Mucosa of stomach (tissue), 1 donor: ENCODE measurements at regions not wholly inside any gene's neighbourhood (a gene's known extent, or its start where the extent isn't known, plus 50 kb on each side); places are given as distances from the start of the nearest gene placed in this dataset.
A peak's percentile ranks its signal among the peaks of the same experiment; 100 is the strongest.

Experiments used
- H3K27me3 ChIP-seq: one replicate; pipeline ENCODE4 v1.7.0; 2013; ENCODE audit warnings: mild to moderate bottlenecking, low read length; ENCODE audit not compliant: control insufficient read depth, insufficient read depth
- H3K36me3 ChIP-seq: one replicate; pipeline ENCODE4 v1.7.0; 2013; ENCODE audit warnings: low read length; ENCODE audit not compliant: control insufficient read depth, insufficient read depth
- H3K4me1 ChIP-seq: one replicate; pipeline ENCODE4 v1.7.0; 2013; ENCODE audit warnings: mild to moderate bottlenecking, low read length; ENCODE audit not compliant: control insufficient read depth, insufficient read depth
- H3K4me3 ChIP-seq: one replicate; pipeline ENCODE4 v1.7.0; 2013; ENCODE audit warnings: low read length
- H3K9ac ChIP-seq: one replicate; pipeline ENCODE4 v1.7.0; 2013; ENCODE audit warnings: mild to moderate bottlenecking, low read length, moderate library complexity
- H3K9me3 ChIP-seq: one replicate; pipeline ENCODE4 v1.7.0; 2013; ENCODE audit warnings: mild to moderate bottlenecking, low read length, moderate library complexity; ENCODE audit not compliant: control insufficient read depth
- donor health status: Pancreatic carcinoma.

DNA sequence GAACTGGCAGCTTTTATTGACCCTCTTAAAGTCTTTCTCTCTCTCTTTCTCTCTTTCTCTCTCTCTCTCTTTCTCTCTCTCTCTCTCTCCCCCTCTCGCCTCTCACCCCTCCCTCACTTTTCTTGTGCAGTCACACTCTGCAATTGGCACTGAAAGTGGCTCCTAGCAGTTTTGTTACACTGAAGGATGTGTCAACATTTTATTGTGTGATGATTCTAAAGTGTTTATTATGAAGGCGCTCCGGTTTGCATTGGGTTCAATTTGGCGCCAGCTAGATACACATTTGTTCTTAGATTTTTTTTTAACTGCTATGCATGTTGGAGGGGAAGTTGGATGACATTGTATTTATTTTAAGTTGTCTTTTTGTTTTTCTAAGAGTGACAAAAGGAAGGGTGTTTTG lies 64.0 kb upstream of the CHRM3 start:
- Histone ChIP-seq H3K4me3 (no peak overlapping the region), H3K27me3 (no peaks in the 10 kb centered on the region), H3K9ac (no peak overlapping the region), H3K4me1 (no peaks in the 10 kb centered on the region), H3K9me3 (no peaks in the 10 kb centered on the region), H3K36me3 (no peaks in the 10 kb centered on the region)

DNA sequence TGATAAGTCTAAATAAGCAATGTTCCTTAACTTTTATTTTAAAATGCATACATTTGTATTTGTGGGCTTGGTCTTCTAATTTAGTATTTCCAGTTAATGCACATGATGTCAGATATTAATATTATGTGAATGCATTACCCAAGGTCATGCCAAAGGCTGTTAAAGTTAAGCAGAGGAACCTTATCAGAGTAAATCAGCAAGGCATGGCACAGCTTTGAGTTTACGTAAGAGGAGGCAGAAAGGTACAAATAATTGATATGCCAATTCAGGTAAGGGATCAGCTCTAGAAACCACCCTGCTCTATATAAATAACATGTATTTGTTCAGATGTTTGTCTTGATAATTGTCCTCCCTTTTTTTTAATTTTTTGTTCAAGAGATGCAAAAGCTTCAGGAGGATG lies 64.5 kb upstream of the CHRM3 start:
- Histone ChIP-seq H3K9ac (no peak overlapping the region), H3K4me3 (no peak overlapping the region), H3K36me3 (no peaks in the 10 kb centered on the region), H3K27me3 (no peaks in the 10 kb centered on the region), H3K9me3 (no peaks in the 10 kb centered on the region), H3K4me1 (no peaks in the 10 kb centered on the region)

DNA sequence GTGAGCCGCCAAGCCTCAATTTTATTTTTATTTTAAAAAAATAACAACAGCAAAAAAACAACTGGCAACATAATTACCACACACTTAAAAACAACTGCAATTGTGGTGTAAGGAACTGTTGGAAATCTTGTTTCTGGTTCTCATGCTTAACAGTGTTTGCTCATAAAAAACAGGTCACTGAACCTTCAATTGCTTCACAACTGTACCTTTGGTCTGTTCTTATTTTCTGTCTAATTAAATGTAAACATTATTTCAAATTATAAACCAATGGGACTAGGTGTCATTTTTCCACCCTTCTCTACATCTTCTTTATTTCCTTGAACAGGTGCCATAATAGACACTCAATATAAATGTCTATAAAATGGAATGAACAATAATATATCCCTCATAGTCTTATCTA lies 68.4 kb upstream of the CHRM3 start:
- Histone ChIP-seq H3K4me3 (no peak overlapping the region), H3K36me3 (no peaks in the 10 kb centered on the region), H3K4me1 (no peaks in the 10 kb centered on the region), H3K9me3 (no peaks in the 10 kb centered on the region), H3K27me3 (no peaks in the 10 kb centered on the region), H3K9ac (no peak overlapping the region)

DNA sequence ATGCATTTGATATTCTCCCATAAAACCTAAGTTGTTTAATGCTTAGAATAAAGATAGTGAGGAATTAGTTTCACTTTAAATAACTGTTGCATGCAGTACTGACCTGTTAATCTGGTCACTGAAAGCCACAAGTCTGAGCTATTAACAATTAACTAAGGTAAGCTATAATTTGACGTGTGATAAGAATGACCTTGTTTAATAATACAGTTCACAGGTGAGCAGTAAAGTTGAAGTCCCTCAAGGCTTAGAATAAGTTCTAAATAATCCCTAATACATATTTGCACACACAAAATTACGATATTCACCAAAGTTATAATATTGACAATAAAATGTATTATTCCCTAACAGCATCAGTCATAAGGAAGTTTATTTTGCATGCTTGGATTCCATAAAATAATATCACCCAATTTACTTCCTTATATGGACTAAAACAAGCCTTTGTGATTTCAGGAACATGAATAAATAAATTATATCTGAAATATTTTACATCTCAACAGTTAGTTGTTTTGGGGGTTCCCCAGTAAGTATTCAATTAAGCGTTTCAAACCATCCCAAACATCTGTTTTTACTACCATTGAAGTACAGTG lies 70.6 kb upstream of the CHRM3 start:
- Histone ChIP-seq H3K4me3 (peak overlapping the region; percentile 15), H3K9me3 (no peaks in the 10 kb centered on the region), H3K9ac (peak overlapping the region; percentile 5), H3K36me3 (no peaks in the 10 kb centered on the region), H3K4me1 (no peaks in the 10 kb centered on the region), H3K27me3 (no peaks in the 10 kb centered on the region)

DNA sequence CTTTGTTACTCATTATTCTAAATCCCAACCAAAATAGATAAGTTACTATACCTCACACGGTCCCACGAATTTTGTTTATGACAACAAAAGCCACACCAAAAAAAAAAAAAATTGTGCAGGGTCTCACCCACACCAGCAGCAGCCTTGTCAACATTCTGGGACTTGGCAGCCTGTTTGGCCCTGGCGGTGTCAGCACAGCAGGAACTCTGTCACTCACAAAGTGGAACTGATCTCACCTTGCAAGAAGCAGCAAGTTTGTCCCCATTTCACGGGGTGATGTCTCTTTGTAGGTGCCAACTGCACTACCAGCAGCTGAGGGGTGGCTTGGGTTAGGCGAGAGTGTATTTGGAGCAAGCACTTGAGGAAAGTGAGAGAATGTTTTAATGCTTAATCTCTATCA lies 75.0 kb upstream of the CHRM3 start:
- Histone ChIP-seq H3K9me3 (no peaks in the 10 kb centered on the region), H3K27me3 (no peaks in the 10 kb centered on the region), H3K4me3 (no peak overlapping the region), H3K9ac (no peak overlapping the region), H3K36me3 (no peaks in the 10 kb centered on the region), H3K4me1 (no peaks in the 10 kb centered on the region)

DNA sequence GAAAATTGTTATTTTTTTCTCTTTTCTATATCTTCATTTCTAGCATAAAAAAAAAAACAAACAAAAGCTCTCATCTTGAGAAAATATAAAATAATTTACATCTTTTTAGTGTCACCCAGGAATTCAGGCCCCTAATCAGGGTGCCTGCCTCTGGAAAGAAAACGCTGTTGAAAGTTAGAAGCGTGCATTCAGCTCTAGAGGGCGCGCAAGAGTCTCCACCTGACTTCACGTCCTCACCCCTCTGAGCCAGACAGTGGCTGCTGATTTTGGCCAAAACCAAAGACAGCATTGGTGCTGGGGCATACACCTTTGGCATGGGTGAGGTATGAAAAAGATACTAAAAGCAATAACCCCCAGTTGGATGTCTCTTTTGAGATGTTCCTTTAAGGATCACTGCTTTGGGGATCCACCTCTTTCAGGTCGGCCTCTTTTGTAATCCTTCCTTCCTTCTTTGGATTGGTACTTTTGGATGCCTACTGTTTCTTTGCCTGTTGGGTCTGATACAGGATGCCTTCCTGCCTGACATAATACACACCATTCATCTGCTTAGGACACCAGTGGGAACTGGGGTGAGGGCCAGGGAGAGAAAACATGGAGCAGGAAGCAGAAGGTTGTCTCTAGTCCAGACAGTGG lies 77.6 kb upstream of the CHRM3 start:
- Histone ChIP-seq H3K9ac (no peak overlapping the region), H3K27me3 (no peaks in the 10 kb centered on the region), H3K4me3 (no peak overlapping the region), H3K9me3 (no peaks in the 10 kb centered on the region), H3K36me3 (no peaks in the 10 kb centered on the region), H3K4me1 (no peaks in the 10 kb centered on the region)

DNA sequence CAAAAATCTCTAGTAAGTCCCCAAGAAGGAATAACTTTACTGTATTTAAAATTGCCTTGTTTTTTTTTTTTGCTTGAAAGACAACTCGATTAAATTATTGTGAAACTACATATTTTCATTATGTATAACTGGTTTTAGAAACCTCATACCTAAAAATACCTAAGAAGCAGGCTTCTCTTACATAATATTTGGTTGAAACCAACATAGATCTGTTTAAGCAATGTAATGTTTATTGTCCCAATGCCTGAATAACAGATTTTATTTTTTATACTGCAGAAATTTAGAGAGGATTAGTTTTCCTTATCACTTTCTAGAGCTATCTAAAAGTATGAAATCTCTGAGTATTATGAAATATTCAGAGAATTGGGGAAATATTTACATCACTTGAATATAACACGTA lies 78.5 kb upstream of the CHRM3 start:
- no peak overlapping the region for H3K9ac ChIP-seq
- no peaks in the 10 kb centered on the region for H3K36me3 ChIP-seq
- H3K27me3 ChIP-seq: no peaks in the 10 kb centered on the region
- H3K4me3 ChIP-seq: no peak overlapping the region
- no peaks in the 10 kb centered on the region for H3K9me3 ChIP-seq
- no peaks in the 10 kb centered on the region for H3K4me1 ChIP-seq

DNA sequence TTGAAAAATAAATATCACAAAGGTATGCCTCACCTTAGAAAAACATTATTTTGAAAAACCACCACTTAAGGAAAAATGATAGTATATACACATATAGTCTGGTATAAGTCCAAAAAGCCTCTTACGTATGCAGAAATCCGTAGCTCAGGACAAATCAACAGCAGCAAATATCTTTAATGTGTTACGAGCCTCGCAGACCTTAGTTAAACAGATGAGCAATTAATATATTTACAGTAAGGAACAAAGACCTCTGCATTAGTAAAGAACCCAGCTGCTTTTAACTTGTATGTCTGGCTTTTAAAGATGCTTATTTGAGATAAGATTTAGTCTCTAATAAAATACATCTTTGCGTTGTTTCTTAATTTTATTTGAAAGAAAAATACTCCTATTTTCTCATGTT lies 79.9 kb upstream of the CHRM3 start:
- Histone ChIP-seq H3K4me1 (no peaks in the 10 kb centered on the region), H3K4me3 (no peak overlapping the region), H3K27me3 (no peaks in the 10 kb centered on the region)

DNA sequence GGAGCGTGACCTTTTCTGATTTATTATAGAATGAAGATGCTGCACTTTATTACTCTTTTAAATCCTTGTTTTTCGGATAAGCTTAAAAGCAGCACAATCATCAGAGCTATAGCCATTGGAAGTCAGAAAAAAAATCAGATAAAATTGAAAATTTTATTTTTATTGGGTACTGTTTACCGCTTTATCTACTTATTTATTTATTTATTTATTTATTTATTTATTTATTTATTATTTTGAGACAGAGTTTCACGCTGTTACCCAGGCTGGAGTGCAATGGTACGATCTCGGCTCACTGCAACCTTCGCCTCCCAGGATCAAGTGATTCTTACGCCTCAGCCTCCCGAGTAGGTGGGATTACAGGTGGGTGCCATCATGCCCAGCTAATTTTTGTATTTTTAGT lies 83.1 kb upstream of the CHRM3 start:
- Histone ChIP-seq H3K4me3 (no peak overlapping the region), H3K9ac (no peak overlapping the region), H3K36me3 (no peaks in the 10 kb centered on the region), H3K9me3 (no peaks in the 10 kb centered on the region), H3K4me1 (no peaks in the 10 kb centered on the region), H3K27me3 (no peaks in the 10 kb centered on the region)

More for the DNA sequence above, 79.9 kb upstream of the CHRM3 start:
- Histone ChIP-seq H3K9ac (no peak overlapping the region), H3K9me3 (no peaks in the 10 kb centered on the region), H3K36me3 (no peaks in the 10 kb centered on the region)

DNA sequence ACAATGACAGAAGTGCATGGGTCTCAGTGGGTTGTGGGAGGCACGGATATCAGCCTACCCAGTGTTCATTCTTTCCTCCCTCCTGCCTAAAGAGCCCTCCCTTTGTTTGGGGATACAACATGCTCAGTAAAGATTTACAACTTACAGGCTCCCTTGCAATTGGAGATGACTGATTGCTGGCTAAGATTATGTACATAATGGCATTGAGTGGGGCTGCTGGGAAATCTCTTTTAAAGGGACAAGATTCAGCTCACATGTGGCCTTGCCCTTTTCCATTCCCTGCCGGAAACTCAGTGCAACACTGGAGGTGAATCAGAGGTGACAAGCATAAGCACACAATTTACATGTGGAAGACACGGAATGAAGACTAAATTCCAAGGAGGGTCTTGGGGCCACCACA lies 83.7 kb upstream of the CHRM3 start:
- no peaks in the 10 kb centered on the region for H3K4me1 ChIP-seq
- H3K9me3 ChIP-seq: no peaks in the 10 kb centered on the region
- no peak overlapping the region for H3K9ac ChIP-seq
- H3K36me3 ChIP-seq: no peaks in the 10 kb centered on the region
- H3K27me3 ChIP-seq: no peaks in the 10 kb centered on the region
- no peak overlapping the region for H3K4me3 ChIP-seq

DNA sequence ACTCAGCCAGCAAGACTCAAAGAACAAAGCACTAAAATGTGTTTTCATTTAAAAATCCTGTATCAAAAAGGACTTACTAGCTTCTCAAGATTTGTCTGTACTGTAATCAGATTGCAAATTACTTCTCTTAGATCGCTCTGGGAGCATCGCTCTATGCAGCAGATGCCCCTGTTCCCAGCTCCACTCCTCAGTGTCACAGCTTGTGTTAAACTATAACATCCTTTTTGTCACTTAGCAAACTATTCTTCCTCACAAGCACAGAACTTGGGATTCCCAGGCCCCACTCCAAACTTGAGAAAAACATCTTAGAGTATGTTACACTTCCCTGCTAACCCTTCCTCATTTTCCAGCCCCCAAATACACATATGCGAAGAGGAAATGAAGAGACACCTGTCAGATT lies 85.1 kb upstream of the CHRM3 start:
- Histone ChIP-seq H3K4me3 (no peak overlapping the region), H3K9ac (no peak overlapping the region), H3K9me3 (no peaks in the 10 kb centered on the region), H3K4me1 (no peaks in the 10 kb centered on the region), H3K36me3 (no peaks in the 10 kb centered on the region), H3K27me3 (no peaks in the 10 kb centered on the region)

DNA sequence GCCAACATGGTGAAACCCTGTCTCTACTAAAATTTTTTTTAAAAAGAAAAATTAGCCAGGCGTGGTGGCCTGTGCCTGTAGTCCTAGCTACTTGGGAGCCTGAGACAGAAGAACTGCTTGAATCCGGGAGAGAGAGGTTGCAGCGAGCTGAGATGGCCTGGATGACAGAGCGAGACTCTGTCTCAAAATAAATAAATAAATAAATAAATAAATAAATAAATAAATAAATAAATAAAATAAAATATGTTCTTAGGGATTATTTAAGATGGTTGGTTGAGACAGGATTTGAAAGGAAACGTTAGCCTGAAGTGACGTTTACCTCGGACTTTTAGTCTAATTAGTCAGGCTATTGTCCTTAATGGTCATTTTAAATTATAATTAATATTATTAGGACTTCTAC lies 88.5 kb upstream of the CHRM3 start:
- H3K4me1 ChIP-seq: no peaks in the 10 kb centered on the region
- no peaks in the 10 kb centered on the region for H3K36me3 ChIP-seq
- no peak overlapping the region for H3K9ac ChIP-seq
- no peaks in the 10 kb centered on the region for H3K27me3 ChIP-seq
- H3K4me3 ChIP-seq: no peak overlapping the region
- H3K9me3 ChIP-seq: no peaks in the 10 kb centered on the region
